LHCN-M2 (cell line): ENCODE measurements at regions not wholly inside any gene's neighbourhood (a gene's known extent, or its start where the extent isn't known, plus 50 kb on each side); places are given as distances from the start of the nearest gene placed in this dataset.
"Not testable (repeated sequence)": the region's sequence is repeated elsewhere in the genome, so short reads cannot be mapped to it uniquely, and the experiment has no call there.

Experiments
- DNase-seq: peaks from one replicate; pipeline ENCODE4 v3.0.0-alpha.2; 2012; ENCODE audit warnings: low read depth

GRCh38 chr2:39487398-39488250 is 50.5 kb upstream of the MAP4K3 start:
- DNase-seq: peak; percentile 62

- DNase-seq: peak; percentile 90
Observed at GRCh38 chr2:39488450-39488849, 51.4 kb upstream of the MAP4K3 start.

GRCh38 chr2:39490586-39490985 is 53.5 kb upstream of the MAP4K3 start:
- DNase-seq: no peak

- DNase-seq: no peak
Observed at GRCh38 chr2:39491653-39492052, 54.6 kb upstream of the MAP4K3 start.

GRCh38 chr2:39492095-39492590 is 55.1 kb upstream of the MAP4K3 start:
- DNase-seq: peak; percentile 95

- no peak for DNase-seq
Observed at GRCh38 chr2:39492716-39493115, 55.6 kb upstream of the MAP4K3 start.

DNA sequence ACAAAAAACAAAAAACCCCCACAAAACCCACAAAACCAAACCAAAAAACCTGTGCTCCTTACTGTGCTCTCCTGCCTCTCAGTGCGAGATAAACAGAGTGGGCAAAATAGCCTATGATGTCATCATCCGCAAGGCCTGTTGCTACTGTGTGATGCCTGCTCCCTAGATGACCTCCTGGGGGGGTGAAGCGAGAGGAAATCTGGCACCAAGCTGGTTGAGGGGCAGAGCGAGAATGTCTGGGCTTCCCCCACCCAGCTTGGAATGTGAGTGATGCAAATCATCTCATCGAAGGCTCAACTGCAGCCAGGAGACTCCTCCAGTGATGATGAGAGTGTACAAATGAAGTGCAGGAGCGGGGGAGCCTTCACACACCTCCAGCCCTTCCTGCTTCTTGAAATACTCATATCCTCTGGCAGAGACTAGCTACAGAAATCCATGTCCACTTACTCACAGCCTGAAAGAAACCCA is 57.7 kb upstream of the MAP4K3 start:
- DNase-seq: peak; percentile 92

- DNase-seq: no peak
Observed at GRCh38 chr2:39497082-39497801, 60.2 kb upstream of the MAP4K3 start.

- DNase-seq: not testable (repeated sequence)
Observed at GRCh38 chr2:39498176-39498575, 61.1 kb upstream of the MAP4K3 start.

DNA sequence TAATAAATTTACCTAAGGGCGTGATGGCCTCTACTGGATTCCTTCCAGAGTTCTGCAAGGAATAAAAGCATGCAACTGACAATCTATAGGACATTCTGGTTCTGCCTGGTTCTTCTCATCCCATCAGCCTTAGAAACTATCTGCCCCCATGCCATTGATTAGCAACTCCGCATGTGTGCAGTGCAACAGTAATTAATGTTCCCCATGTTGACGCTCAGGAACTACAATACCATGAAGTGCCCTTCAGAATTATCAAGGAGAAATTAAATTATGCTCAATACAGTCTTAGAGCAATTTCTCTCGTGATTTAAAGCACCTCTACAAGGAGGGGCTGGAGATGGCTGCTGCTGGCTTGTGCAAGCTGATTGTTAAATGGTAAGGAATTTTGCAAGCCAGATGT is 61.7 kb upstream of the MAP4K3 start:
- no peak for DNase-seq

GRCh38 chr2:39499336-39499735 is 62.3 kb upstream of the MAP4K3 start:
- no peak for DNase-seq

DNA sequence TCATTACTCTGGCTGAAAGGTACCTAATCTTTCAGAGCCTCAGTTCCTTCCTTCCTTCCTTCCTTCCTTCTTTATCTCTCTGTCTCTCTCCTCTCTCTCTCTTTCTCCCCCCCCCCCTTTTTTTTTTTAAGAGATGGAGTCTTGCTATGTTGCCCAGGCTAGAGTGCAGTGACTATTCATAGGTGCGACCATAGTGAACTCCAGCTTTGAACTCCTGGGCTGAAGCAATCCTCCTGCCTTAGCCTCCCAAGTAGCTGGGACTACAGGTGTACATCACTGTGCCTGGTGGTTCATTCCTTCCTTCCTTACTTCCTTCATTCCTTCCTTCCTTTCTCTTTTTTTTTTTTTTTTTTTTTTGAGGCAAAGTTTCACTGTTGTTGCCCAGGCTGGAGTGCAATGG is 64.3 kb upstream of the MAP4K3 start:
- no peak for DNase-seq

DNA sequence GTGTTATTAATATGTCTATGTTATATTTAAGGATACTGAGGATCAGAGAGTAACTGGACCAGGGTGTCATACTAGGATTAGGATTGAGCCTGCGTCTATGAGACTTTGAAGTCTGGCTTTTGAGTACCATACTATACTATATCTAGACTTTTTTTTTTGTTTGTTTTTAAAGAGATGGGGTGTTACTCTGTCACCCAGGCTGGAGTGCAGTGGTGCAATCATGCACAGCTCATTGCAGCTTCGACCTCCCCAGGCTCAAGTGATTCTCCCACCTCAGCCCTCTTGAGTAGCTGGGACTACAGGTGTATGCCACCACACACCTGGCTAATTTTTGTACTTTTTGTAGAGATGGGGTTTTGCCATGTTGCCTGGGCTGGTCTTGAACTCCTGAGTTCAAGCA is 66.2 kb upstream of the MAP4K3 start:
- DNase-seq: no peak

DNA sequence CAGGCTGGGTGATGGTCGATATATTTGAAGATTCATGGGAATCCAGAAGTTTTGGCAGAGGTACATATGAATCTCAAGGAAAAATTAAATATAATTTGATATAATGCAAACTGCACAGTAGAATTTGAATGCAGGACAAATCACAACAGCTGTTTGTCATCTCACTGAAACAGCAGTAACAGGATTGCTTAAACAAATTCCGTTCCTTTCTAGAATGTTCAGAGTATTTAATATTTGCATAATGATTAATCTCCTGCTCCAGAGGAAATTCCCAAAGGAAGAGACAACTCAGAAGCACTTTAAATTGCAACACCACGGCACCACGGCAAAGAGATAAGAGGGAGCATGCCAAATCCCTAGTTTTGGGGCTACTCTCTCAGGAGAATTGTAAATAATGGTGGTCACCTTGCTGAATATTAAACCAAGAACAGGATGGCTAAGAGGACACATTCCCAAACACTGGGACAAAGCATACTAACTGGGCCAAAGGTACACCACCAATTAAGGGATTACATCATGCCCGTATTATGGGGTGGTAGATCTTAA is 67.8 kb upstream of the MAP4K3 start:
- peak; percentile 91 for DNase-seq

DNA sequence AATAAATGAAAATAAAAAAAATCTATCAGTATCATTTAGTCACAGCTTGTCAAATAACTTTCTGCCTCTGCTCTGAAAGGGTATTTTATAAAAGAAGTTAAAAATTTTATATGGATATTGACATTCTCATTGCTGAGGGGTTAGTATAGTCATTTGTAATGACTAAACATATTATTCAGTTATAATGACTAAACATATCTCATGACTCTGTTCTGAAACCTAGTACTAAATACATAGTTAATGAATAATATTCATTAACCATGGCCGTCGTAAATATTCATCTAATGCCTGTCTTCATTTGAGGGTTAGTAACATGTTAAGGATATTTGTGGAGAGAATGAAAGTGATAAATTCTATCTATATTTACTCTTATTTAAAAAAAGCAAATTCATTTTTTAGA is 69.1 kb upstream of the MAP4K3 start:
- no peak for DNase-seq

DNA sequence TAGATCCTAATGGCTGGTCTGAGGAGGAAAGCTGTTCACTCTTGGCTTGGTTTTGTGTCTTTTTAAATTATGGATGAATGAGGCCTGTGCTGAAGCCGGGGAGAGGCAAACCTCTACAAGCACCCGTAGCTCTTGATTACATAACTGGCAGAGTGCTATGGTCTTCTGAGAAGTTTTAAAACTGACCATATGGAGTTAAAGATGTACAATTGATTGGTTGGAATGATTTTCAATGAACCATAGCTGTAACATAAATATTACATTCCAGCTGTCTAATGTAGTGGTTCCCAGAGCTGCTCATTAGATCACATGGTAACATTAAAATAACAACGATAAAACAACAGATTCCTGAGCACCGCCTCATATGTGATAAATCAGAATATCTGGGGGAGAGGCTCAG is 71.1 kb upstream of the MAP4K3 start:
- no peak for DNase-seq

DNA sequence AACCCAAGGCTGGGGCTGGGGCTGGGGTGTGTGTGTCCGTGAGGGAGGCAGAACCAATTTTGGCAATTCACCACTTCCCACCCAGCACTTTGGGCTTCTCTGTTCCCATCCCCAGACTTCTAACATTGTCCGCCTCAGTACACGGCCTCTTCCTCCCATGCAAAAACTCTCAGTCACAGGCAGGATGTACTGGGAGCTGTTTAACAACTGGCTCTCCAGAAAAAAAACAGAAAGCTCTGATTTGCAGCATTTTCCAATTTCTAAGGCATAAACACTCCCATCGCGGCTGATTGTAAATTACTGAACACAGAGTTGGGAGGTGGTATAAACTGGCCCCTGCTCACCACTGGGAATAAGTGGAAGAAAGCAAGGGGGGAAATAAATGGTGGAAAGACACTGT is 73.1 kb upstream of the MAP4K3 start:
- no peak for DNase-seq

- no peak for DNase-seq
Observed at GRCh38 chr2:39511219-39511604, 74.1 kb upstream of the MAP4K3 start.

DNA sequence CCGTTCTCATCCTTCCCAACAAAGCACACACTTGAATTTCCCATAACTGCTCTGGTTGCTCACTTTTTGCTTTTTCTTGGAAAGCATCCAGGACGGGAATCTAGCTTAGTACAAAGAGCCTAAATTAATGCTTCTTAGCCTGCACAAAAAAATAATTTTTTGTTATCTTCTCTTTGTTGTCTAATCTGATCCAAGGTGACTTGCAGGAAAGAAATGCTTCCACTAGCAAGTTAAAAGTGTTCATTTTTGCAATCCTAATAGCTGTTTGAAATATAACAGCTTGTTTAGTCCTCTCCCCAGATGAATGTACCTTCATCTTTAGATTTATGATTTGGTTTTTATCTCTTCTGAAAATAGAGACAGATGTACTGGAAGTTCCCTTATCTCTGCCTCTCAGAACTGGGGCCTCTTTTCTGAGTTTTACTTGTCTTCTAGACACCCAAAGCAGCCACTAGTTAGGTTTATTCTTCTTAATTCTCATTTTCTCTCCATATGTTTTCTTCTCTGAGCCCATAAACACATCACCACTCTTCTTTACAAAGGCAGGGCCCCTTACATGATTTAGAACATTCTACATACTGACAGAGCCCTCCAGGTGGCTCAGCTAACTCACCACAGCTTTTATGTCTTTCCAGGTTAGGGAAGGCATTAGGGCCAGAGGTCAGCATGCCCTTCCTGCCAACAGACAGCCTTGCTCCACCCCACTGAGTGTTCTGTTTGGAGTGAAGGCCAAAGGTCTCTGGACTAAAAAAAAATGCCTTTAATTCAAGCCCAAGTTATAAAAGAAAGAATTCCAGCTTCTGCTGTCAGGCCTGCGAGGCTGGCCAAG is 74.7 kb upstream of the MAP4K3 start:
- no peak for DNase-seq

DNA sequence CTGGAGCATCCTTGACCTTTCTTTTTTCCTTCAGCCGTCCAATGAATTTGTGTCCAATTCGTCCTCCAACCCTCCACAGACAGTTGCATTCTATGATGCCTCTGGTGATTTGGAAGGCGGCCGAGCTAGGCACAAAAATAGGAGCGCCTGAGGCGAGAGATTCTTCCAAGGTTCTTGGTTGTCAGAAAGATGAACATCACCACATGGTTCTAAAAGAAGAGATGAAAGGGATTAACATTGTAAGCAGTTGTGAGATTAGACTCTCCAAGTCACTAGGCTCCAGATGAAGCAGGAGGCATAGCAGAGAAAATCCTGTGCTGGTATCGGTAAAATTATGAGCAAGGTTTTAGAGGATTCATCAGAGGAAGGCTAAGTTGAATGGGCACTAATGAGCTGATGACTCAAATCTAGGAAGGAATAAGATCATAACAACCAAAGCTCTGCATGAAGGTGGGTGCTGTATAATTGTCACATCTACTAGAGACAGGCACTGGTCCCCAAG is 75.4 kb upstream of the MAP4K3 start:
- DNase-seq: no peak

- DNase-seq: no peak
Observed at GRCh38 chr2:39512941-39513340, 75.9 kb upstream of the MAP4K3 start.
